HepG2 (cell line): ENCODE measurements at regions not wholly inside any gene's neighbourhood (a gene's known extent, or its start where the extent isn't known, plus 50 kb on each side); places are given as distances from the start of the nearest gene placed in this dataset.

ENCODE experiments used
- ATF4 ChIP-seq, 2 experiments: fragments of 450-650 bp in 1 of 2; sonication (generic) in 1 of 2; formaldehyde crosslinking; IDR thresholded peaks; 2 replicates each; pipeline versions ENCODE4 v1.5.0 to v1.8.0; 2020 to 2022; ENCODE audit warnings: mild to moderate bottlenecking in 1 of 2, missing genetic modification reagents in 1 of 2
- ATRX ChIP-seq: sonication (generic); formaldehyde crosslinking; IDR thresholded peaks from 2 replicates; pipeline ENCODE4 v1.4.0; 2020; ENCODE audit warnings: missing genetic modification reagents, borderline replicate concordance
- FOSL2 ChIP-seq: sonication (generic); formaldehyde crosslinking; IDR thresholded peaks from 2 replicates; pipeline ENCODE4 v1.4.0; 2020; ENCODE audit warnings: missing genetic modification reagents
- MIER3 ChIP-seq: IDR thresholded peaks from 2 replicates; pipeline ENCODE4 v1.6.1; 2016; ENCODE audit warnings: missing compliant biosample characterization, borderline replicate concordance
- NFIC ChIP-seq: IDR thresholded peaks from 2 replicates; pipeline ENCODE4 v1.6.1; 2012; ENCODE audit warnings: mild to moderate bottlenecking, low read length, inconsistent platforms
- PAXIP1 ChIP-seq: sonication (generic); formaldehyde crosslinking; conservative IDR thresholded peaks from 2 replicates; pipeline ENCODE4 v1.4.0; 2020; ENCODE audit warnings: mild to moderate bottlenecking, missing genetic modification reagents, moderate library complexity
- POGZ ChIP-seq: sonication (generic); formaldehyde crosslinking; IDR thresholded peaks from 2 replicates; pipeline ENCODE4 v1.4.0; 2020; ENCODE audit warnings: mild to moderate bottlenecking, missing genetic modification reagents
- RXRB ChIP-seq: IDR thresholded peaks from 2 replicates; pipeline ENCODE4 v1.6.1; 2016; ENCODE audit warnings: borderline replicate concordance, missing genetic modification reagents, missing compliant biosample characterization
- TEAD2 ChIP-seq: sonication (generic); formaldehyde crosslinking; IDR thresholded peaks from 2 replicates; pipeline ENCODE4 v1.9.0; 2021; ENCODE audit warnings: missing genetic modification reagents
- ZNF34 ChIP-seq: sonication (generic); formaldehyde crosslinking; IDR thresholded peaks from 2 replicates; pipeline ENCODE4 v1.4.0; 2020; ENCODE audit warnings: mild to moderate bottlenecking, missing genetic modification reagents, borderline replicate concordance
- ZNF615 ChIP-seq: sonication (generic); formaldehyde crosslinking; IDR thresholded peaks from 2 replicates; pipeline ENCODE4 v1.5.0; 2020; ENCODE audit warnings: mild to moderate bottlenecking, missing genetic modification reagents, borderline replicate concordance
- ZNF7 ChIP-seq: IDR thresholded peaks from 2 replicates; pipeline ENCODE4 v1.6.1; 2016; ENCODE audit warnings: missing biosample characterization, missing genetic modification reagents

GRCh38 chr5:93192087-93192486 is 388.9 kb downstream of the NR2F1-AS1 start (continued):
- no peak for TF ChIP-seq ATRX (CRISPR knock-in tag)
- TF ChIP-seq RXRB, result peak; percentile 65; the same call in 1 of the 2 replicates
- peak; percentile 74; the same call in 1 of the 2 replicates for TF ChIP-seq ZNF7
- peak; percentile 81 for TF ChIP-seq FOSL2
- TF ChIP-seq PAXIP1 (CRISPR knock-in tag), result peak; percentile 46; the same call in 1 of the 2 replicates
- no peak for TF ChIP-seq TEAD2 (CRISPR knock-in tag)
- peak; percentile 63; the same call in 1 of the 2 replicates for TF ChIP-seq NFIC
- TF ChIP-seq ATF4 (CRISPR knock-in tag; IDR thresholded peaks at IDR 0.05), result 0 out of 4 replicates have a peak, but pooled peaks of 1 of the 2 experiments have one; percentile 20
- TF ChIP-seq POGZ, result peak; percentile 48; the same call in 1 of the 2 replicates
- no peak for TF ChIP-seq ZNF34
- no peak for TF ChIP-seq ZNF615 (CRISPR knock-in tag)
- 0 out of 2 replicates have a peak, but pooled peaks have one; percentile 51 for TF ChIP-seq MIER3 (CRISPR knock-in tag)
